ENCODE measurements at regions not wholly inside any gene's neighbourhood (a gene's known extent, or its start where the extent isn't known, plus 50 kb on each side); places are given as distances from the start of the nearest gene placed in this dataset.

- Histone ChIP-seq H3K4me2 (ENCODE audit: low read depth, low read length, poor library complexity, severe bottlenecking) (peak overlapping the region; percentile 74), H2AFZ (ENCODE audit: low read length) (peak overlapping the region; percentile 59)
- no peak for TF ChIP-seq EZH2phosphoT487 (IDR thresholded peaks at IDR 0.05; ENCODE audit: borderline replicate concordance)
- TF ChIP-seq, protein P1, sequence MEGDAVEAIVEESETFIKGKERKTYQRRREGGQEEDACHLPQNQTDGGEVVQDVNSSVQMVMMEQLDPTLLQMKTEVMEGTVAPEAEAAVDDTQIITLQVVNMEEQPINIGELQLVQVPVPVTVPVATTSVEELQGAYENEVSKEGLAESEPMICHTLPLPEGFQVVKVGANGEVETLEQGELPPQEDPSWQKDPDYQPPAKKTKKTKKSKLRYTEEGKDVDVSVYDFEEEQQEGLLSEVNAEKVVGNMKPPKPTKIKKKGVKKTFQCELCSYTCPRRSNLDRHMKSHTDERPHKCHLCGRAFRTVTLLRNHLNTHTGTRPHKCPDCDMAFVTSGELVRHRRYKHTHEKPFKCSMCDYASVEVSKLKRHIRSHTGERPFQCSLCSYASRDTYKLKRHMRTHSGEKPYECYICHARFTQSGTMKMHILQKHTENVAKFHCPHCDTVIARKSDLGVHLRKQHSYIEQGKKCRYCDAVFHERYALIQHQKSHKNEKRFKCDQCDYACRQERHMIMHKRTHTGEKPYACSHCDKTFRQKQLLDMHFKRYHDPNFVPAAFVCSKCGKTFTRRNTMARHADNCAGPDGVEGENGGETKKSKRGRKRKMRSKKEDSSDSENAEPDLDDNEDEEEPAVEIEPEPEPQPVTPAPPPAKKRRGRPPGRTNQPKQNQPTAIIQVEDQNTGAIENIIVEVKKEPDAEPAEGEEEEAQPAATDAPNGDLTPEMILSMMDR (conservative IDR thresholded peaks at IDR 0.05; ENCODE audit: low read length) = no peak
These were observed 80.5 kb upstream of the NAA20 start for GRCh38 chr20:19936466-19937200.

DNA sequence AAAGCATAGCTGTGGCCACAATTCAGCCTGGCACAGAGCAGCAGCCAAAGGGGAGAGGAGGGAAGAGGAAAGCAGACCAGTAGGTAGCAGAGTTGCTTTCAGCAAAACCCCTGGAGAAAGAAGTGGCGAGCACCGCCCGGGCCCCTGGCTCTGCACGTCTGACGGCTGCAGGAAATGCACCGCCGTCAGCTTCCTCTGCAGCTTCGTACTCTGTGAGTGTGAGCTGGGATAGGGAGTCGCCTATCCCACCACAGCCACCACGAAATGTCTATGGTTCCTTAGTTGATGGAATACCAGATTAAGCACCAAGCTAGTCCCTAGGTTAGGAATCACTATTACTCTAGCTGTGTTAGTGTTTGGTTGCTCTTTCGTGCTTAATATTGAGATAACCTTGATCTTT is 79.9 kb upstream of the NAA20 start:
- peak overlapping the region; percentile 74 for H3K4me2 ChIP-seq (ENCODE audit: low read depth, low read length, poor library complexity, severe bottlenecking)
- no peaks in the 10 kb centered on the region for H3K27me3 ChIP-seq (ENCODE audit: insufficient read depth, low read length, poor library complexity, severe bottlenecking)
- TF ChIP-seq, protein P1 (conservative IDR thresholded peaks at IDR 0.05; ENCODE audit: low read length) = no peak
- no peak for TF ChIP-seq EZH2phosphoT487 (IDR thresholded peaks at IDR 0.05; ENCODE audit: borderline replicate concordance)
- peak overlapping the region; percentile 57 for H3K4me3 ChIP-seq (ENCODE audit: low read length, poor library complexity, severe bottlenecking)
- no peaks in the 10 kb centered on the region for H3K79me2 ChIP-seq (ENCODE audit: insufficient read depth, low read length)
- H3K4me1 ChIP-seq (ENCODE audit: insufficient read depth, low read length, poor library complexity, severe bottlenecking) = peaks cover 12% of the 10 kb centered on the region
- H3F3A ChIP-seq (ENCODE audit: low read depth) = no peaks in the 10 kb centered on the region
- no peak overlapping the region for H3K9ac ChIP-seq (ENCODE audit: low read depth, low read length, poor library complexity, severe bottlenecking)
- no peaks in the 10 kb centered on the region for H3K9me2 ChIP-seq (replicated peaks; ENCODE audit: low read depth, low read length)
- H2AFZ ChIP-seq (ENCODE audit: low read length) = peak overlapping the region; percentile 59
- no peaks in the 10 kb centered on the region for H3K9me3 ChIP-seq (ENCODE audit: insufficient read depth, low read depth, low read length)
- no peaks in the 10 kb centered on the region for H3K36me3 ChIP-seq (ENCODE audit: insufficient read depth, low read length)
- no peaks in the 10 kb centered on the region for H4K20me1 ChIP-seq (ENCODE audit: insufficient read depth, low read length, poor library complexity, severe bottlenecking)

More at GRCh38 chr20:19936466-19937200, 80.5 kb upstream of the NAA20 start:
- peaks cover 17% of the 10 kb centered on the region for H3K4me1 ChIP-seq (ENCODE audit: insufficient read depth, low read length, poor library complexity, severe bottlenecking)
- no peaks in the 10 kb centered on the region for H3F3A ChIP-seq (ENCODE audit: low read depth)
- no peaks in the 10 kb centered on the region for H3K27me3 ChIP-seq (ENCODE audit: insufficient read depth, low read length, poor library complexity, severe bottlenecking)
- no peak overlapping the region for H3K9ac ChIP-seq (ENCODE audit: low read depth, low read length, poor library complexity, severe bottlenecking)
- H3K9me2 ChIP-seq (replicated peaks; ENCODE audit: low read depth, low read length) = no peaks in the 10 kb centered on the region
- H3K9me3 ChIP-seq (ENCODE audit: insufficient read depth, low read depth, low read length) = no peaks in the 10 kb centered on the region
- H4K20me1 ChIP-seq (ENCODE audit: insufficient read depth, low read length, poor library complexity, severe bottlenecking) = no peaks in the 10 kb centered on the region
- peak overlapping the region; percentile 57 for H3K4me3 ChIP-seq (ENCODE audit: low read length, poor library complexity, severe bottlenecking)
- H3K36me3 ChIP-seq (ENCODE audit: insufficient read depth, low read length) = no peaks in the 10 kb centered on the region
- H3K79me2 ChIP-seq (ENCODE audit: insufficient read depth, low read length) = no peaks in the 10 kb centered on the region

GRCh38 chr20:19937651-19938420 is 79.3 kb upstream of the NAA20 start:
- Histone ChIP-seq H3F3A (ENCODE audit: low read depth) (no peaks in the 10 kb centered on the region), H3K4me1 (ENCODE audit: insufficient read depth, low read length, poor library complexity, severe bottlenecking) (peaks cover 12% of the 10 kb centered on the region), H3K4me3 (ENCODE audit: low read length, poor library complexity, severe bottlenecking) (peak overlapping the region; percentile 57), H3K9me3 (ENCODE audit: insufficient read depth, low read depth, low read length) (no peaks in the 10 kb centered on the region), H3K27me3 (ENCODE audit: insufficient read depth, low read length, poor library complexity, severe bottlenecking) (no peaks in the 10 kb centered on the region), H3K79me2 (ENCODE audit: insufficient read depth, low read length) (no peaks in the 10 kb centered on the region), H3K4me2 (ENCODE audit: low read depth, low read length, poor library complexity, severe bottlenecking) (peak overlapping the region; percentile 74), H3K36me3 (ENCODE audit: insufficient read depth, low read length) (no peaks in the 10 kb centered on the region), H2AFZ (ENCODE audit: low read length) (no peak overlapping the region), H3K9me2 (replicated peaks; ENCODE audit: low read depth, low read length) (no peaks in the 10 kb centered on the region), H4K20me1 (ENCODE audit: insufficient read depth, low read length, poor library complexity, severe bottlenecking) (no peaks in the 10 kb centered on the region), H3K9ac (ENCODE audit: low read depth, low read length, poor library complexity, severe bottlenecking) (no peak overlapping the region)
- TF ChIP-seq, protein P1 (conservative IDR thresholded peaks at IDR 0.05; ENCODE audit: low read length) = no peak
- no peak for TF ChIP-seq EZH2phosphoT487 (IDR thresholded peaks at IDR 0.05; ENCODE audit: borderline replicate concordance)

Data from Loucy (cell line).